ENCODE measurements at regions not wholly inside any gene's neighbourhood (a gene's known extent, or its start where the extent isn't known, plus 50 kb on each side); places are given as distances from the start of the nearest gene placed in this dataset.

DNA sequence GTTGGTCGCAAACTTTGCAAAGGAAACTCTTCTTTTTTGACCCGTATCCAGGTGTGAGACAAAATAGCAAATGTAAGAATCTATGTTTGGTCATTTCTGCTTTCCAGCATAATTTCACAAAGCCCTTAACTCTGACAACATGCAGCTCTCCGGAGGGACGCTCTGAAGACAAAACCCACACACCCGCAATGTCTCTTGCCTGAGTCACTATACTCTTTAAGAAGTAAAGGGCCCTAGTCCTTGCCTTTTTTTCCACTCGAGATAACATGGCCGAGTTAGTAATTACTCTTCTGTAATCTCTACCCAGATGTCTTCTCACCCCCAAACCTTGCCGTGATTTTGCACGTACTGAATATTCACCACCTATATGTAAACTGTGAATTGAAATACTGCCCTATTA lies 115.7 kb upstream of the ADAMTS9 start:
- no peak for TF ChIP-seq CTCF (conservative IDR thresholded peaks at IDR 0.05; ENCODE audit: low read depth, low read length)
- H3K4me3 ChIP-seq (ENCODE audit: low read length) = no peak overlapping the region
- no peak for DNase-seq (ENCODE audit: low read depth)

GRCh38 chr3:64802460-64802859 lies 114.7 kb upstream of the ADAMTS9 start:
- no peak for TF ChIP-seq CTCF (conservative IDR thresholded peaks at IDR 0.05; ENCODE audit: low read depth, low read length)
- no peak for DNase-seq (ENCODE audit: low read depth)
- H3K4me3 ChIP-seq (ENCODE audit: low read length) = no peak overlapping the region

DNA sequence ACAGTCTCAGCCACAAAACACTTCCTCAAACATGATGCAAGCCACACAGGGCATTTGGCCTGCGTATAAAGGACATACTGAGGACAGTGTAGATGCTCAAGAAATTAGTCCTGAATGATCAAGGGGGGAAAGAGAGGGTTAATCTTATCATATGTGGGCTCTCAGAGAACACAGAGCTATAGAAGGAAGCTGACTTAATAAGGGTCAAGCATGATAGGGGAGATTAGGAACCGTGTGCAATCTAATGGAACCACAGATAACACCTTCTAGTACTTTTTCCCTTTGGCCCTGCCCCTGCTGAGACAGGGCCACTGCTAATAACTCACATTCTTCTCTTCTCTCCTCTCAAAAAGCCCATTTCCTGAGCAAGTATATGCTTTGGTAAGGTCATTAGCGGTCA lies 114.1 kb upstream of the ADAMTS9 start:
- no peak overlapping the region for H3K4me3 ChIP-seq (ENCODE audit: low read length)
- no peak for TF ChIP-seq CTCF (conservative IDR thresholded peaks at IDR 0.05; ENCODE audit: low read depth, low read length)

GRCh38 chr3:64799606-64800005 lies 111.8 kb upstream of the ADAMTS9 start:
- no peak overlapping the region for H3K4me3 ChIP-seq (ENCODE audit: low read length)

More for the DNA sequence above, 114.1 kb upstream of the ADAMTS9 start:
- DNase-seq (ENCODE audit: low read depth) = no peak

GRCh38 chr3:64798316-64798715 lies 110.5 kb upstream of the ADAMTS9 start:
- TF ChIP-seq CTCF (conservative IDR thresholded peaks at IDR 0.05; ENCODE audit: low read depth, low read length) = no peak
- no peak overlapping the region for H3K4me3 ChIP-seq (ENCODE audit: low read length)
- no peak for DNase-seq (ENCODE audit: low read depth)

More at GRCh38 chr3:64799606-64800005, 111.8 kb upstream of the ADAMTS9 start:
- TF ChIP-seq CTCF (conservative IDR thresholded peaks at IDR 0.05; ENCODE audit: low read depth, low read length) = no peak
- DNase-seq (ENCODE audit: low read depth) = no peak

DNA sequence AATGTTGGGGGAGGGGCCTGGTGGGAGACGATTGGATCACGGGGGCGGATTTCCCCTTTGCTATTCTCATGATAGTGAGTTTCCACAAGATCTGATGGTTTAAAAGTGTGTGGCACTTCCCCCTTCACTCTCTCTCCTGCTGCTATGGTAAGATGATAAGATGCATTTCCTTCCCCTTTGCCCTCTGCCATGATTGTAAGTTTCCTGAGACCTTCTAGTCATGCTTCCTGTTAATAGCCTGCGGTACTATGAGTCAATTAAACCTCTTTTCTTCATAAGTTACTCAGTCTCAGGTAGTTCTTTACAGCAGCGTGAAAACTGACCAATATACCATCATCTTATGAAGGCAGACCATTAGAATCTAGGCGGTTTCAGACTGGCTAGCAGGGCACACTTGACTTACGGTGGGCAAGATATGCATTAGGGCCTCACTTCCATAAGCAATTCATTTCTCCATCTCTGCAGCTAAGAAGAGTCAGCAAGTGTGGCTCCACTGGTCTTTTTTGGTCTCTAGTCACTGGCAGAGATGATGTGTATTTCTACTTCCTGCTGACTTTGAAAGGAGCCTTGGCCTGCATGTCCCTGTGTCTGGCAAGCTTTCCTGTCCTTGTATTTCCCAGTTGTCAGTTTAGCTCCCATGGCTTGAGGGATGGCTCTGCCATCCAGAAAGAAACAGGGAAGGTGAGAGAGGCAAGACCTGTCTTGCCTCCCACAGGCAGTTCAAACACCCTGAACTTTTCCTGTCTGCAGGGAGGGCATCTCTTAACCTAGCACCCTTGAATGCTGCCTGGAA lies 109.0 kb upstream of the ADAMTS9 start:
- H3K4me3 ChIP-seq (ENCODE audit: low read length) = no peak overlapping the region
- no peak for DNase-seq (ENCODE audit: low read depth)
- no peak for TF ChIP-seq CTCF (conservative IDR thresholded peaks at IDR 0.05; ENCODE audit: low read depth, low read length)

GRCh38 chr3:64792445-64792844 lies 104.6 kb upstream of the ADAMTS9 start:
- no peak for TF ChIP-seq CTCF (conservative IDR thresholded peaks at IDR 0.05; ENCODE audit: low read depth, low read length)
- H3K4me3 ChIP-seq (ENCODE audit: low read length) = no peak overlapping the region
- peak; percentile 2 for DNase-seq (ENCODE audit: low read depth)
